Hematopoietic multipotent progenitor cell treated with erythropoietin and hydrocortisone succinate and interleukin-3 and kit ligand, for 17 days (in vitro differentiated cells): ENCODE measurements at regions not wholly inside any gene's neighbourhood (a gene's known extent, or its start where the extent isn't known, plus 50 kb on each side); places are given as distances from the start of the nearest gene placed in this dataset.

Experiments used
- DNase-seq: peaks from one replicate; pipeline ENCODE4 v3.0.0-alpha.2; 2015; ENCODE audit warnings: low spot score

DNA sequence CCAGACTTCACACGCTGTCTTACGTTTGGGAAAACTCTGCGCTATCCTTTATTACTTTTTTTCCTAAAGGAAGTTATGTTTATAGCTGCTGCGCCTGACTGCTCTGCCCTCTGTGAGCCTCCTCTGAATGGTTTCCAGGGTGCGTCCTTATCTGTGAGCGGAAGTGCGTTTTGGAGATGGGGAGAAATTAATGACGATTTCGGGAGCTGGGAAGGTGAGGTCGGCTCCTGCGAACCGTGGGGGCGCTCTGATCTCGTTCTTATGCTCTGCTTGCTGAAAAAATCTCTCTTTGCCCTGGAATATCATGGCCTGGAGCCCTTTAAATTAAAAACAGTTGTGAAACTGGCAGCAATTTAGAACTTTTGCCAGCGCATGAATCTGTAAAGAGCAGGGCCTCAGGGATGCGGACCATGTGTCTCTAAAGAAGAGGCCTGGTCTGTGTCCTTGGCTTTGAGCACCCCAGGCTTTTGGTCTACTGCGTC is 135.7 kb upstream of the ZFHX3 start:
- DNase-seq, result no peak

DNA sequence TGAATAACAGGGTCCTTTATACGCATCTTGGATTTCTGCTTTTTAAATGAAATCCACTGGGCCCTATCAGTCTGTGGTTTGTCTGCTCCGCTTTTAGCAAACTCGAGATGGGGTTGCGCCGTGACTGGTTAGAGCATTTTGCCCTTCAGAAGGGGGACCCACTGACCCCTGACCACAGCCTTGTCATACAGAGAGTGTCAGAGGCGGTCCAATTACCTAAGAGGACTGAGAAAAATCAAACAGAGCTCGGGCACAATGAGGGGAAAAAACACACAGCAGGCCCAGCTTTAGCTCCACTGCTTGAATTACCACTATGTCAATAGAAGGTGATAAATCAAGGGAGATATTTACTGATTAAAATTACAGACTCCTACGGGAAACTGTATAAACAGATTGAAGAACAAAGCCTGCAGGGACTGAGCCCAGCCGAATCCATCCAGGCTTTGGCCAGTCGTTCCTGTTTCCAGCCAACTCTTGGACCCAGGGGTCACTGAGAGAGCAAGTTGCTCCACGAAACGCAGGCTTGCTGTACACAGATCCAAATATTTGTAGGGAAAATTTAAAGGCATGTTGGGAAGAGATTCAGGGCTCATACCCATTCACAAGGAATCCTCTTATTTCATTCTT is 131.9 kb upstream of the ZFHX3 start:
- DNase-seq, result no peak

GRCh38 chr16:73177729-73178295 is 129.9 kb upstream of the ZFHX3 start:
- DNase-seq, result no peak

- no peak for DNase-seq
Measured at GRCh38 chr16:73176577-73177013, 128.7 kb upstream of the ZFHX3 start.

DNA sequence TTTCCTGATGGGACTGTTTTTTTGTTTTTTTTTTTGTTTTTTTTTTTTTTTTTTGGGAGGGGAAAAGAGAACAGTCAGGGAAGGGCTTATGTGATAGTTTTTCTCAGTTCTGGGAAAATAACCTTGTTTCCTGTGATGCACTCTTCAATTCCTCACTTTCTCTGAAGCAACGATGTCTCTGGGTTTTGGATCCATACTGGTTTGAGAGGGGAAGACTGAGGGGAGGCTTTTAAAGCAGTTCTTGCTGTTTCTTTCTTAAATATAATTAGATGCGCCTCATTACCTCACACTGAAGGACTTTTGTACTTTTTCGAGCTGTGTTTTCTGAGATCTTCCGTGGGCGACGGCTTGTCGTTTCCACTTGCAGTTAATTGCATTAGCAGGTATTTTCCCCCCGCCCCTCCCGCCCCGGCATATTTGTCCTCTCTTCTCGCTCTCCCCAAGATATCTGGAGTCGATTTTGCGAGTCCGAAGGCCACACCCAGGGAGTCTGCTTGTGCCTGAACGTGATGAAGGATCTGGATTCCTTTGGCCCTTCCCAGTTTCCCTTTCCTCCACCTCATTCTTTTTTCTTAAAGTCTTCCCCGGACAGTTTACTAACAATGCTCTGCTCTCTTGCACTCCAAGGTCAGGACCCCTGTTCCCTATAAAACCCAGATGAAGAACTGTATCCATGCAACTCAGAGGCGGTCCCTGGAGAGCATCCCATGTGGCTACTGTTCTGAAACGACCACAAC is 125.2 kb upstream of the ZFHX3 start:
- DNase-seq, result no peak

DNA sequence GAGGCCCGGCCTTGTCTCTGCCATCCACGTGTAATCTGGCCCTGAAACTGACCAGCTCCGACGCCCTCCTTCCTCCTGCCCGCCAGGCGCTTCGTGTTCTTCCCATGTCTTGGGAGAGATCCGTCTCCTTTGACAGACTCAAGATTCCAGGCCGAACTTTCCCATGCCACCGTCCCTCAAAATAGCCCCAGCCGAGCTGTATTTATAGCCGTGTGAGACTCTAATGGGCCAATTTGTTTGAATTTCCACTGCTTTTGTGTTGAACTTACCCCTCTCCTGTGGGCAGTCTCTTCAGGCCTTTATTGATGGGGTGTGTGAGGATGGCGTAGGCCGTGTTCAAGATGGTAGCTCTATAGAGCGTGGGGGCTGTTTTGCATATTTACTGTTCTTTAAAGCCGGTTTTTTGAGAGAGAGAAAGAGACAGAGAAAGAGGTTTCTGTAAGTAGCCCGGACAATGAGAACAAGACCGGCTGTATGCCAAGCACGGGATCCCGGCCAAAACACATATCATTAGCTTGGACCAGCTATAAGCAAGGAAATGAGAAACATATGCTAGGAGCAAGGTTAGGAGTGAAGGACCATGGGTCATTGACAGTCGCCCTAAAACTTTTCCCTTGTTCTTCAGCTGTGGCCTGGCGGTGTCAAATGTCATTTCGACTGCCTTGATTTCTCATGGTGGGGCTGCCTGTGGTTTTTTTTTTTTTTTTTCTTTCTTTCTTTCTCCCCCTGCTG is 124.5 kb upstream of the ZFHX3 start:
- DNase-seq, result no peak

DNA sequence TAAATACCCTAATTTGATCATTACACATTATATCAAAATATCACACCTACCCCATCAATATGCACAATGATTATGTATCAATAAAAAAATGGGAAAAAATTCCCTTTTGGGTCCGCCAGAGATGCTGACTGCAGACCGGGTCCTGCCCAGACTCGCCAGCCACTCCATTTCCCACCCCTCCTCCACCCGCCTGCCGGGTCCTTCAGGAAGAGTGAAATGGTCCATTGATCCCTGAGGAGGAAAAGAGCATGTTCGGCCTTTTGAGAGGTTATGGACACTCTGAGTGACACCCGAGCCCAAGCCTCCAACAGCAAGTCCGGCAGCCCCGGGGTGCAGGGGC is 123.9 kb upstream of the ZFHX3 start:
- no peak for DNase-seq

DNA sequence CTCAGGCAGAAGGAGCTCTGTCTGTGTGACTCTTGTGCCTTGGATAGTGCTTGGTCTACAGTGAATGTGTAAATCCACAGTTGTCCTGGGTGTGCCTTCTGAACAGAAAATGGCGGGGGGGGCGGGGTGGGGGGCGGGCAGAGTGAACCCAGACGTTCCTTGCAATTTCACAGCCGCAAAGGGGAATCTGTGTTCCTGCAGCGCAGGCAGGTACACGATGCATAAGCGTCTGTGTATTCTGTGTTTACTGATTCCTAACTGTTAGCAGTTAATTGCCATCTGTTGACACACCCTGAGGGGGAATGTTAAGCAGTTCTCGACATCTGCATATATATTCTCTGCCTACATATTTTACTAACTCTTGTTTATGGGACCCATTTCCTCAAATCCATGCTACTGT is 123.5 kb upstream of the ZFHX3 start:
- no peak for DNase-seq

DNA sequence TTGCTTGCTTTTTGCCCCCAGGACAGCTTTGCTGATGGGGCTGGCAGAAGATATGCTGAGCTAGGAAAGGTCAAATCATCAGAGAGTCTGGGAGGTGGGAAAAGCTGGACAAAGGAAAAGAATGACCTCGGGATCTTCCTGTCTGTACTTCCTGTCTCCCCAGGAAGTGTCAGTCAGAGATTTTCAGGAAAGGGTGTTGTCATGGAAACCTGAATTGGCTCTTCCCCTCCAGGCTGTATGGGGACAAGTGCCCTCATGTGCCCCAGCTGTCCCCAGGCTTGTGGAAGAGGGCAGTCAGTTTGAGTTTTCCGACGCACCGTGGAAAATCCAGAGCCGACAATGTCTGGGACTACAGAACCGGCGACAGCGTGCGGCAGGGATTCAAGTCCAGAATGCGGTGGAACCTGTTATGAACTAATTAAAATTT is 122.7 kb upstream of the ZFHX3 start:
- no peak for DNase-seq

DNA sequence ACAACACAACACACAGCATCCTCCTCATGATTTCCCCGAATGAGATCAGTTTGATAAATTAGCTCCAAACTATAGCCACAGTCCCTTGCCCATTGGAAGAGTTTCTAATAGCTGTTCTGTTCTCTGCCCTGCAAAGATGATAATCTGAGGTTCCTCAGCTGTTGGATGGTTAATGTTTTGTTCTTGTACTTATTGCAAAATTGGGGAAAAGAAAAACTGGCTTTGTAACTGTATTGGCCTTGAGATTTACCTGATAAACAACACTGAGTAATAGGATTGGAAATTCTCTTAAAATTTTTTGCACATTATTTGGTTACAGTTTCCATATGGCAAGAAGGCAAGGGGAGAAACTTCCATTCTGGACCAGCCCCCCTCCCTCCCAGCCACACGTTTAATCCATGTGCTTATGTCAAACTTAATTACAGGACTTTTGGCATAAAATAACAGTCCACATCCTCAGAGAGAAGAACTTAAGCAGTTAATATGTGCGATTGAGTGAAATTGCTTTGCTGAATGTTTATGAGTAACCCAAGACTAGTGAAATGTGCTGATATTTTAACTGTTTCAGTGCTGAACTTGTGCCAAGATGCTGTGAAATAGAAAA is 119.1 kb upstream of the ZFHX3 start:
- DNase-seq, result no peak

DNA sequence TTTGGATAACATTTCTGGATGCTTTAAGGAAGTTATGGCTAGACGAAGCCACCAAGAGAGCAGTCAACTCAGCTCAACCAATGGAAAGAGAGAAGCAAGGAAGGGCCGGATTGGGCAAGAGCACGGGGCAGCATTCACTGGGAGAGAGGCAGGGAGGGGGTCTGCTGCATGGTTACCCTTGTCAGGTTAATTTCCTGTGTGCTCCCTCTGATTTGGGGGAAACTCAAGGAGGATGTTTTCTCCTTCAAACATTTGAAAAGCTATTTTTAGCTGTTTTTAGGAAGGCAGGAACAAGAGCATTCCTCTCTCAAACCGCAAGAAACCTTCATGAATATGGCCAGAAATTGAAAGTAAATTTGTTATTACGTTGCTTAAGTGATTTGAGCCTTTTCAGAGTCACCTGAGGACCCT is 118.5 kb upstream of the ZFHX3 start:
- no peak for DNase-seq

DNA sequence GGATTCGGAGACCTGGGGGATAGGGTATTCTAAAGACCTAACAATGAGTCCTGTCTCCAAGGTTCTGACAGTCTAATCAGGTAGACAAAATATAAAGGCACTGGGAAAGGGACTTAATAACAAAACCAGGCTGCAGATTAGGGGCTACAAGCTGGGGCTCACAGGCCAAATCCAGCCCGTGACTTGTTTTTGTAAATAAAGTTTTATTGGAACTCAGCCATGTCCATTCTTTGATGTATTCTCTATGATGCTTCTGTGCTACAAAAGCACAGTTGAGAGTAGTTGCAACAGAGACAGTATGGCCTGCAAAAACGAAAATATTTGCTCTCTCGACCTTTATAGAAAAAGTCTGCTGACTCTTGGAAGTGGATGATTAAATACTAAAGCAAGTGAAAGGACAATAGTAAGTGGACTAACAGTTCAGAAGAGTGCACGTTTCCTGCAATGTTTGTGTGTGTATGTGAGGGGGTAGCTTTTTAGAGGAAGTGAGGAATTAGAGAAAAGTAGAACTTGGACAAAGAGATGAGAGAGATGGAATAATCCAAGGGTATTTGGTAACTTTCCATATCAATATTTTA is 115.4 kb upstream of the ZFHX3 start:
- no peak for DNase-seq

DNA sequence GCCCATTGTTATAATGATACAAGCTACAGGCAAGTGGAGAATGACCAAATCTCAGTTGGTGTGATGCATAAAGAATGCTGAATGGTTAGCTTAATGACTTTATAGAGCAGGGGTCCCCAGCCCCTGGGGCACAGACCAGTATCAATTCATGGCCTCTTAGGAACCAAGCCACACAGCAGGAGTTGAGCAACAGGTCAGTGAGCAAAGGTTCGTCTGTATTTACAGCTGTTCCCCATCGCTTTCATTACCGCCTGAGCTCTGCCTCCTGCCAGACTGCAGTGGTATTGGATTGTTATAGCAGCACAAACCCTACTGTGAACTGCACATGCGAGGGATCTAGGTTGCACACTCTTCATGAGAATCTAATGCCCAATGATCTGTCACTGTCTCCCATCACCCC is 114.0 kb upstream of the ZFHX3 start:
- no peak for DNase-seq

DNA sequence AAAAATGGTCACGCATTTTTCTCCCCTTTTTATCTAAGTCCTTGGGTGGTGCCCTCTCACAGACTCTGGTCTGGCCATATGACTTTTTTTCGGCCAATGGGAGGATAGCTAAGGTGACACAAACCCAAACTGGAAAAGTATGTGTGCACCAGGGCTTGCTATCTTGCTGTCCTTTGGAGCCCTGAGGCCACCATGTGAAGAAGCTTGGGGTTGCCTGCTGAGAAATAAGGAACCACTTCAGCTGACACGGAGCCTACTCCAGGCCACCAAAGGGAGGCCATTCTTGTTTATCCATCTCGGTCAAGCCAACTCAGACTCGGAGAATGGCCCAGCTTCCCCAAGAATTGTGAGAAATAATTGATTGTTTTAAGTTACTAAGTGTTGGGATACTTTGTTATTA is 111.4 kb upstream of the ZFHX3 start:
- DNase-seq, result no peak

DNA sequence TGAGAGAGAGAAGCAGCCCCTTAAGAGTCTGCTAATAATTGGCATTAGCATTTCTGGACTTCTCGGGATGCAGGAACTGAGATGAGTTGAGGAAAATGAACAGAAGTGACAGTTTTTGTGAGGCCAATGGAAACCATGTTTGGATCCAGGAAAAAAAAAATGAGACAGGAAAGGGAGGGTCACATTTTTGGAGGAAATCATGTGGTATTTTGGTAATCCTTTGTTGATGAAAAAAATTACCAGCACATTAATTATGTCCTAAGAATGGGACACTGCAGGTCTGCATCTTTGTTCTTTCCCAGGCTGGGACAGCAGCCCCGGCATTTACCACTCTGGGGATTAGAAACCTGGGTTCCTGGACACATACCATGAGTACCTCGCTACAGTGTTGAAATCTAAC is 109.9 kb upstream of the ZFHX3 start:
- DNase-seq, result no peak

DNA sequence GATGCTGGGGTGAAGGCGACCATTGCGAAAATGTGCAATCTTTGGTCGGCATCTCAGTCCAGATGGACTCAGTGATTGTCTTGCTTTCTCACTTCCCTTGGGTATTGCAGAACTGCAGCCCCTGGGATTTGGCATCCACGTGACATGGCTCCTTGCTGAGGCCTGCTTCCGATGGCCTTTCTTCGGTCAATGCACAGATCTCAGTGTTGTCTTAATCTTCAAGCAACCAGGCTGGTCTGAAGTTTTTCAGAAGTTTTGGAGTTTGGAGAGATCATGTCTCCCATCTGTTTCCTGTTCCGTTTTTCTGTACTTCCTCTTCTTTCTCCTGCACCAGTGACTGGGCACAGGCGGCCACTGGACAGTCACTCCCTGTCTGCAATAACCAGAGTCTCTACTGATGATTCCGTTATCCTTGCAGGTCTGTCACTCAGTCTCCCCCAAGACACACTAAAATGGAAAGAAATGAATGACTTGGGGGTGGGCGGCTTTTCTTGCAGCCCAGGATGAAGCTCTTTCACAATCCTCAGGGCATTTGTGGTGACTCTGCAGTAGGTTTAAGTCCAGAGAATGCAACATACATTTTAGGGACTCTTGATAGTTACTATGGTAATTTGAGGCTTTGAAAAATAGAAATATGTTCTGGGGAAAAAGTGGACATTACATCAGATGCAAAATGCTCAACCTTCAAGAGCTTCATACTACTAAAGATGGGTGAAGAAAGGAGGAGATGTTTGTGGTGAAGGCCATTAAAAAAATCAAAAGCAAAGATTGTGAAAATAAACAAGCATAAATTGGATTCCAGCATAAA is 106.3 kb upstream of the ZFHX3 start:
- DNase-seq, result no peak

- DNase-seq, result no peak
Measured at GRCh38 chr16:73152386-73153125, 104.6 kb upstream of the ZFHX3 start.

DNA sequence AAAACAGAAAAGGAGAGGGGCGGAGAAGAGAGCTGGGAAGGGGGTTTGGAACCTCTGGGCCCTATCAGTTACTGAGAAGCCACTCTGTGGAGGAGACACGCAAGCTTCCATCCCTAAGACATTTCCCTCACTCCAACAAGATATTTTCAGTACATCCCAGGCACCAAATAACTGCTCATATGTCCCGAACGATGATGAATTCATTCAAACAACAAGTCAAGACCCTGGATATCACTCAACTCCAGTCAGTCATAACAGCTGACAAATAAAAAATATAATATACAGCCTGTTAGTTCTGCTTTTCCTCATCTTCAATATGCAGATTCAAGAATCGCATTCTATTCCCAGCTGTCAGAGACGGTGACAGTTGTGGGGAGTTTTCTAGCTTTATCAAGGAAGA is 104.0 kb upstream of the ZFHX3 start:
- DNase-seq, result no peak

DNA sequence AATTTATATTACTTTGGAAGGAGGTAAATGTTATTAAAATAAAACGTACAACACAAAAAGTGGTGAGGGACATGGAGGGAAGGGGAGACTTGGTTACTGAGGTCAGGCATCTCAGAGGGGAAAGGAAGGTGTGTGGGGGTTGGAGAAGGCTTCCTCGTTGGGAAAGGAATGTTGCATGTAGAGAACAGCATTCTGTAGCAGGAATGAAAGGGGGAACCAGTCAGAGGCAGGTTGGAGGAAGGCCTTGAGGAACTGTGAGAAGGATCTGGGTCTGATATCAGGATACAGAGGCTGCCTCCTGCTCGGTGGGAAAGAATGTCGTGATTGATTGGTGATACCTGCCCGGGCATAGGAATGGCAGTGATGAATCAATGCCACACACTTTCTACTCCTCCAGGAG is 103.3 kb upstream of the ZFHX3 start:
- no peak for DNase-seq

- no peak for DNase-seq
Measured at GRCh38 chr16:73150786-73151185, 102.9 kb upstream of the ZFHX3 start.

- DNase-seq, result no peak
Measured at GRCh38 chr16:73149334-73149733, 101.4 kb upstream of the ZFHX3 start.
